CD4-positive, alpha-beta T cell (primary cell): ENCODE measurements at regions not wholly inside any gene's neighbourhood (a gene's known extent, or its start where the extent isn't known, plus 50 kb on each side); places are given as distances from the start of the nearest gene placed in this dataset.

ENCODE experiments used
- ATAC-seq: fragments of 200-7000 bp; cut with Tn5 transposase; one replicate; pipeline ENCODE4 v1.10.0; 2022; ENCODE audit warnings: mild to moderate bottlenecking; ENCODE audit not compliant: poor library complexity
- CTCF ChIA-PET: fragments of 350-600 bp; sonication (Branson Sonifier 250); formaldehyde crosslinking; loops from one replicate; lab custom pipeline; 2021; ENCODE audit warnings: antibody characterized with exemption, inconsistent platforms; lab: Charles Lee
- POLR2A ChIA-PET: fragments of 350-600 bp; sonication (Branson Sonifier 250); formaldehyde crosslinking; loops from one replicate; lab custom pipeline; 2021; ENCODE audit warnings: antibody characterized with exemption, inconsistent platforms; lab: Charles Lee
- DNase-seq, 14 experiments: peaks; one replicate each; pipeline ENCODE4 v3.0.0-alpha.2; 2013 to 2020; ENCODE audit warnings: mixed read lengths in 2 of 14
- H3K27ac ChIP-seq, 2 donors: one replicate each; pipeline versions ENCODE4 v1.5.1 to v1.7.0; 2013; ENCODE audit warnings: low read length in 2 of 2, low read depth in 1 of 2, mild to moderate bottlenecking in 1 of 2
- H3K27me3 ChIP-seq, 2 experiments: 1 replicate in 1 of 2; 2 replicates in 1 of 2; pipeline versions ENCODE4 v1.6.1 to v1.7.0; 2013; ENCODE audit warnings: low read length in 2 of 2, control low read depth in 1 of 2, mild to moderate bottlenecking in 1 of 2, moderate library complexity in 1 of 2; ENCODE audit not compliant: insufficient read depth in 2 of 2, control insufficient read depth in 1 of 2
- H3K36me3 ChIP-seq: one replicate; pipeline ENCODE4 v1.6.1; 2013; ENCODE audit warnings: low read length, control low read depth; ENCODE audit not compliant: insufficient read depth
- H3K4me1 ChIP-seq: one replicate; pipeline ENCODE4 v1.6.1; 2013; ENCODE audit warnings: low read length, control low read depth; ENCODE audit not compliant: insufficient read depth
- H3K4me3 ChIP-seq: one replicate; pipeline ENCODE4 v1.5.1; 2013; ENCODE audit warnings: mild to moderate bottlenecking, low read length, moderate library complexity
- H3K9me3 ChIP-seq, 2 experiments: 1 replicate in 1 of 2; 2 replicates in 1 of 2; pipeline versions ENCODE4 v1.6.1 to v1.7.0; 2013; ENCODE audit warnings: low read length in 2 of 2, mild to moderate bottlenecking in 2 of 2, control low read depth in 1 of 2, moderate library complexity in 1 of 2; ENCODE audit not compliant: control insufficient read depth in 1 of 2, insufficient read depth in 1 of 2
- H3K27ac Mint-ChIP-seq: one replicate; pipeline ENCODE4 v1.8.0; 2020; ENCODE audit warnings: mixed read lengths
- H3K27me3 Mint-ChIP-seq: one replicate; pipeline ENCODE4 v1.8.0; 2021; ENCODE audit warnings: mixed read lengths
- H3K36me3 Mint-ChIP-seq: one replicate; pipeline ENCODE4 v1.8.0; 2021; ENCODE audit warnings: low read depth, mixed read lengths
- H3K4me1 Mint-ChIP-seq: one replicate; pipeline ENCODE4 v1.8.0; 2021; ENCODE audit warnings: low read depth, mixed read lengths
- H3K4me3 Mint-ChIP-seq: one replicate; pipeline ENCODE4 v1.8.0; 2020; ENCODE audit warnings: mild to moderate bottlenecking, mixed read lengths
- H3K9me3 Mint-ChIP-seq: one replicate; pipeline ENCODE4 v1.8.0; 2020; ENCODE audit warnings: mixed read lengths
- intact Hi-C, 2 experiments: fragments of 100-400 bp; cut with DNase I in 1 of 2; cut with micrococcal nuclease in 1 of 2; formaldehyde crosslinking; loops; one replicate each; pipeline versions ENCODE4 v1.15.1 to v1.9.0; 2023 to 2025; cut with DNase I, micrococcal nuclease
- TF ChIP-seq, protein P1 (sequence below): fragments of 200-600 bp; IDR thresholded peaks from one replicate; pipeline ENCODE4 v1.8.0; 2022; ENCODE audit warnings: antibody characterized with exemption, mild to moderate bottlenecking

DNA sequence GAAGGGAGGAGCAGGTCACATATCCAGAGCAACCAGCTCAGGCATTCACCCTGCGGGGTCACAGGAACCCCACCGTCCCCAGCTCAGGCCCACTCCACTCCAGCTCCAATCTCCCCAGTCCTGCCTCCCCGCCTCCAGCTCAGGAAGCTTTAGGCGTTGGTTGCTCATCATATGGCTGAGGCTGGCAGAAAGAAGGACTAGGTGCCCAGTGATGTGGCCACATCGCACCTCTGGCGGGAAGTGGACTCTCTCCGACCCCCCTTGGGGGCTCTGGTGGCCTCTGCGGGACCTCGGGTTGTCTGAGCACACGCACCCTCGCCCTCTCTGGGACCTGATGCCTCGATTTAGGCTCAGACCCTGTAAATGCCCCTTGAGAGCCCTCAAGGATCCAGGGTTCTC, 187.7 kb downstream of the ZFP36L2 start:
- TF ChIP-seq, protein P1, sequence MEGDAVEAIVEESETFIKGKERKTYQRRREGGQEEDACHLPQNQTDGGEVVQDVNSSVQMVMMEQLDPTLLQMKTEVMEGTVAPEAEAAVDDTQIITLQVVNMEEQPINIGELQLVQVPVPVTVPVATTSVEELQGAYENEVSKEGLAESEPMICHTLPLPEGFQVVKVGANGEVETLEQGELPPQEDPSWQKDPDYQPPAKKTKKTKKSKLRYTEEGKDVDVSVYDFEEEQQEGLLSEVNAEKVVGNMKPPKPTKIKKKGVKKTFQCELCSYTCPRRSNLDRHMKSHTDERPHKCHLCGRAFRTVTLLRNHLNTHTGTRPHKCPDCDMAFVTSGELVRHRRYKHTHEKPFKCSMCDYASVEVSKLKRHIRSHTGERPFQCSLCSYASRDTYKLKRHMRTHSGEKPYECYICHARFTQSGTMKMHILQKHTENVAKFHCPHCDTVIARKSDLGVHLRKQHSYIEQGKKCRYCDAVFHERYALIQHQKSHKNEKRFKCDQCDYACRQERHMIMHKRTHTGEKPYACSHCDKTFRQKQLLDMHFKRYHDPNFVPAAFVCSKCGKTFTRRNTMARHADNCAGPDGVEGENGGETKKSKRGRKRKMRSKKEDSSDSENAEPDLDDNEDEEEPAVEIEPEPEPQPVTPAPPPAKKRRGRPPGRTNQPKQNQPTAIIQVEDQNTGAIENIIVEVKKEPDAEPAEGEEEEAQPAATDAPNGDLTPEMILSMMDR, result no peak
- H3K9me3 ChIP-seq, result no peaks in the 10 kb centered on the region
- no peak overlapping the region for H3K4me3 Mint-ChIP-seq
- H3K36me3 Mint-ChIP-seq, result no peaks in the 10 kb centered on the region
- H3K9me3 Mint-ChIP-seq, result no peaks in the 10 kb centered on the region
- no peak overlapping the region for H3K27ac ChIP-seq
- DNase-seq, result no peak
- H3K4me3 ChIP-seq, result no peak overlapping the region
- ChIA-PET CTCF (no interaction called here), POLR2A (no interaction called here)
- no peaks in the 10 kb centered on the region for H3K27me3 ChIP-seq
- intact Hi-C loops, result no loop called here
- peaks cover 1% of the 10 kb centered on the region for H3K4me1 ChIP-seq
- no peak overlapping the region for H3K27ac Mint-ChIP-seq
- no peaks in the 10 kb centered on the region for H3K36me3 ChIP-seq
- no peak for ATAC-seq
- H3K4me1 Mint-ChIP-seq, result peaks cover 12% of the 10 kb centered on the region
- H3K27me3 Mint-ChIP-seq, result no peaks in the 10 kb centered on the region

DNA sequence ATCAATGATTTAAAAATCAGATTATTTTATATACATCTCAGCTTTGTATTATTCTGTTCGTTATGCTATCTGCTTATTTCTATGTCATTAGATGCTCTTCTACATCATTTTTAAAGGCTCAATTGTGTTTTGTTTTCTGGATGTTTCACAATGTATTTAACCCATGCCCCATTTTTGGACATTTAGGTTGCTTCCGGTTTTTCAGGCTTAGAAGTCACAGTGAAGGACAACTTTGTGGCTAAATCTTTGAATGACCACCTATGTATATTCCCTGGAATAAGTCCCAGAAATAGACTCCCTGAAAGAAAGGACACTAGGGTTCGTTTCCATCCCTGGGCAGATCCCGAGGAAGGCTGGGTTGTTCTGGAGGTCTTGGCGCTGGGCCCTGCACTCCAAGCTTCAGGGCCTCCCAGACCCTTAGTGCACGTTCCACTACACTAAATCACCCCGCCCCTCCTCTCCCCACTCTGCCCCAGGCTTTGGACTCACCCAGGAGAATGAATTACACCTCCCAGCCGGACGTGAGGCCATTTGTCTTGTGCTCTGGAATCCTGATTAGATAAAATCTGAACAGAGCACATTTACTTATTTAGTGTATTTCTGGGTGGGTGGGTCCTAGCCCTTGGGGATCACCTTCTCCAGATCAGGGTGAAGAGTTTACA, 188.2 kb downstream of the ZFP36L2 start:
- Histone ChIP-seq H3K27me3 (no peaks in the 10 kb centered on the region), H3K9me3 (no peaks in the 10 kb centered on the region), H3K4me3 (no peak overlapping the region), H3K36me3 (no peaks in the 10 kb centered on the region), H3K4me1 (peaks cover 7% of the 10 kb centered on the region), H3K27ac (no peak overlapping the region)
- ChIA-PET POLR2A (no interaction called here), CTCF (no interaction called here)
- Mint-ChIP-seq H3K9me3 (no peaks in the 10 kb centered on the region), H3K4me1 (peaks cover 17% of the 10 kb centered on the region), H3K36me3 (no peaks in the 10 kb centered on the region), H3K27me3 (no peaks in the 10 kb centered on the region), H3K4me3 (no peak overlapping the region), H3K27ac (no peak overlapping the region)
- ATAC-seq (no peak), DNase-seq (no peak)
- TF ChIP-seq, protein P1, result no peak
- intact Hi-C loops, result no loop called here

DNA sequence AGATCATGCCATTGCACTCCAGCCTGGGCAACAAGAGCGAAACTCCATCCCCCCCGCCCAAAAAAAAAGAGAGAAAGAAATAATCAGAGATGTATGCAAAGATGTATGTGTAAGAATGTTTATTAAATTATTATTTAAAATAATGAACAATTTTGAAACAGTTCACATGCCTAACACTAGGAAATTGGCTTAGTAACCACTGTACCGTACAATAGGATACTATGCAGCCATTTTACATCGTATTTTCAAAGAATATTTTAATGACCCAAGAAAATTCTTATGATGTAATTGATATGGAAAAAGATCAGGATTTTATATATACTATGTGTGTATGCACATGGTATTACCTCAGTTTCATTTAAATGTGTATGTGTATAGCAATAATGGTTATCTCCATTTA, 190.5 kb downstream of the ZFP36L2 start:
- Mint-ChIP-seq H3K27ac (no peak overlapping the region), H3K4me1 (peaks cover 35% of the 10 kb centered on the region), H3K9me3 (no peaks in the 10 kb centered on the region), H3K36me3 (no peaks in the 10 kb centered on the region), H3K27me3 (no peaks in the 10 kb centered on the region), H3K4me3 (no peak overlapping the region)
- ChIA-PET POLR2A (no interaction called here), CTCF (no interaction called here)
- Histone ChIP-seq H3K27ac (no peak overlapping the region), H3K4me1 (peaks cover 21% of the 10 kb centered on the region), H3K9me3 (no peaks in the 10 kb centered on the region), H3K36me3 (no peaks in the 10 kb centered on the region), H3K27me3 (no peaks in the 10 kb centered on the region), H3K4me3 (no peak overlapping the region)
- intact Hi-C loops, result no loop called here
- TF ChIP-seq, protein P1, result no peak
- no peak for DNase-seq
- ATAC-seq, result no peak
